Endothelial cell of umbilical vein (primary cell): ENCODE measurements at regions not wholly inside any gene's neighbourhood (a gene's known extent, or its start where the extent isn't known, plus 50 kb on each side); places are given as distances from the start of the nearest gene placed in this dataset.

Source experiments
- CTCF ChIP-seq, 2 donors: IDR thresholded peaks; 1 replicate in 1 of 2; 2 replicates in 1 of 2; pipeline ENCODE4 v1.5.1; 2011; ENCODE audit warnings: low read length in 2 of 2, mild to moderate bottlenecking in 2 of 2, moderate library complexity in 2 of 2, control low read depth in 1 of 2, inconsistent platforms in 1 of 2, low read depth in 1 of 2; ENCODE audit not compliant: insufficient read depth in 1 of 2; ENCODE audit errors: extremely low read depth in 1 of 2
- EZH2 ChIP-seq: IDR thresholded peaks from 2 replicates; pipeline ENCODE4 v1.6.1; 2012; ENCODE audit warnings: borderline replicate concordance, low read depth, mild to moderate bottlenecking, moderate library complexity, low read length, inconsistent platforms; ENCODE audit not compliant: severe bottlenecking
- FOS ChIP-seq: IDR thresholded peaks from 2 replicates; pipeline ENCODE4 v1.6.1; 2011; ENCODE audit warnings: mild to moderate bottlenecking, low read length, moderate library complexity, borderline replicate concordance; ENCODE audit not compliant: insufficient read depth
- JUN ChIP-seq: IDR thresholded peaks from 2 replicates; pipeline ENCODE4 v1.6.1; 2011; ENCODE audit warnings: borderline replicate concordance, low read depth; ENCODE audit not compliant: insufficient read length, insufficient read depth
- MAX ChIP-seq: IDR thresholded peaks from 2 replicates; pipeline ENCODE4 v1.6.1; 2011; ENCODE audit not compliant: insufficient read depth, insufficient read length
- MYC ChIP-seq: IDR thresholded peaks from one replicate; pipeline ENCODE4 v1.6.1; 2011; ENCODE audit warnings: mild to moderate bottlenecking, low read depth, low read length
- POLR2A ChIP-seq: IDR thresholded peaks from 2 replicates; pipeline ENCODE4 v1.6.1; 2012; ENCODE audit warnings: low read depth, mild to moderate bottlenecking, control low read depth, low read length
- POLR2AphosphoS5 ChIP-seq: IDR thresholded peaks from 2 replicates; pipeline ENCODE4 v1.6.1; 2012; ENCODE audit warnings: low read depth, mild to moderate bottlenecking, control low read depth, low read length, moderate library complexity; ENCODE audit not compliant: insufficient read depth

- no peak for TF ChIP-seq POLR2AphosphoS5
- no peak for TF ChIP-seq POLR2A
- TF ChIP-seq CTCF (IDR thresholded peaks at IDR 0.05; ENCODE audit: extremely low read depth in 1 of 2, insufficient read depth in 1 of 2, low read depth in 1 of 2, low read length in 2 of 2): no peak
- no peak for TF ChIP-seq EZH2
- TF ChIP-seq MAX: no peak
- TF ChIP-seq FOS: no peak
- TF ChIP-seq JUN: no peak
- TF ChIP-seq MYC: no peak
Observed at GRCh38 chr10:30770816-30771215, 141.3 kb upstream of the LYZL2 start.
